C4-2B (cell line): ENCODE measurements at regions not wholly inside any gene's neighbourhood (a gene's known extent, or its start where the extent isn't known, plus 50 kb on each side); places are given as distances from the start of the nearest gene placed in this dataset.

Source experiments
- H3K27ac ChIP-seq: fragments of 450-650 bp; 2 replicates; pipeline ENCODE4 v1.5.1; 2017
- CTCF ChIP-seq: fragments of 450-650 bp; conservative IDR thresholded peaks from 2 replicates; pipeline ENCODE4 v1.5.1; 2017; ENCODE audit warnings: mild to moderate bottlenecking
- ZFX ChIP-seq: fragments of 450-650 bp; IDR thresholded peaks from 2 replicates; pipeline ENCODE4 v1.6.1; 2017

DNA sequence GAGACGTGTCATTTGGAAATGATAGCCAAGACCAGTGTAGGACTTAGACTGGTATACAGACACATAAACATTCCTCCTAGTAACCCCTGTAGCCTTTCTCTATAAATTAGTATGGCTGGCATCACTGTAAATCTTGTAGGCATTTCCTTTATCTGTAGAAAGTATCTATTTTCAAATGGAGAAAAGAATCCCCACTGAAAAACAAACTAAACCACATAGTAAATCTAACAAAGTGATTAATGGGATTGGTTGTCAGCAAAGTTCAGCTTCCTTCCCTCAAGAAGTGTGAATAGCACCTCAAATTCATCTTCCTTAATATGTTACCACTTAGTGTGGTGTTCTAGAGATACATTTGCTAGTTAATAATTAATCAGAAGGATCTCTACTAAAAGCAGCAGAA, 119.4 kb upstream of the NBEA start:
- no peak overlapping the region for H3K27ac ChIP-seq

GRCh38 chr13:34826432-34826831, 115.6 kb upstream of the NBEA start:
- TF ChIP-seq ZFX = no peak
- no peak for TF ChIP-seq CTCF
- no peak overlapping the region for H3K27ac ChIP-seq

More for the DNA sequence above, 119.4 kb upstream of the NBEA start:
- TF ChIP-seq ZFX = no peak
- TF ChIP-seq CTCF = no peak

- TF ChIP-seq CTCF (no peak), ZFX (no peak)
- H3K27ac ChIP-seq = no peak overlapping the region
Measured at GRCh38 chr13:34833562-34834182, 108.4 kb upstream of the NBEA start.

- no peak for TF ChIP-seq CTCF
- TF ChIP-seq ZFX = no peak
- no peak overlapping the region for H3K27ac ChIP-seq
Measured at GRCh38 chr13:34842466-34842865, 99.6 kb upstream of the NBEA start.

- H3K27ac ChIP-seq = peak overlapping the region; percentile 49; the same call in 1 of the 2 replicates
- peak; percentile 26; the same call in 1 of the 2 replicates for TF ChIP-seq ZFX
- TF ChIP-seq CTCF = no peak
Measured at GRCh38 chr13:34847766-34848165, 94.3 kb upstream of the NBEA start.

DNA sequence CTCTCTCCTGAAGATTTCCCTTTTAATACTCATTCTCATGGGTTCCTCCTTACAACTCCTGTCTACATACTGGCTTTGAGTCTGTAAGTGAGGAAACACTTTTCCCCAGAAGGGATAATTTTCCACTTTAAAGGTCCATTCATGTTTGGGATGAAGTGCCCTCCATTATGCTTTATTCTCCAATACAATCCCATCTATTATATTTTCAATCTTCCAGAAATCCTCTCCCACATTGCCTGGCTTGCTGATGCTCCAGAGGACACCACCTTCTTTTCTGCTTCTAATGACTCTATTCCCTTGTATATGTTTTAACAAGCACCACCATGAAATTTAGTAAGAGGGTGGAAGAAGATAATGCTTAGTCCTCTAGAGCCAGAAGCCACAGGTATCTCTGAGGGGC, 92.7 kb upstream of the NBEA start:
- H3K27ac ChIP-seq = no peak overlapping the region

GRCh38 chr13:34853161-34853560, 88.9 kb upstream of the NBEA start:
- H3K27ac ChIP-seq = no peak overlapping the region
- TF ChIP-seq CTCF = no peak
- TF ChIP-seq ZFX = no peak

More for the DNA sequence above, 92.7 kb upstream of the NBEA start:
- TF ChIP-seq ZFX (no peak), CTCF (no peak)
